Prostate gland (tissue), 2 donors: ENCODE measurements at regions not wholly inside any gene's neighbourhood (a gene's known extent, or its start where the extent isn't known, plus 50 kb on each side); places are given as distances from the start of the nearest gene placed in this dataset.
A peak's percentile ranks its signal among the peaks of the same experiment; 100 is the strongest.

Experiments
- DNase-seq: peaks from one replicate; pipeline ENCODE4 v3.0.0-alpha.2; 2019; ENCODE audit warnings: low spot score
- H3K27ac ChIP-seq, 2 donors: fragments of 200-600 bp; sonication (generic); 2 replicates each; pipeline ENCODE4 v1.5.1; 2017 to 2019
- H3K27me3 ChIP-seq: fragments of 200-600 bp; sonication (generic); replicated peaks from 2 replicates; pipeline ENCODE4 v1.5.1; 2019; ENCODE audit not compliant: insufficient read depth
- H3K36me3 ChIP-seq, 2 donors: fragments of 200-600 bp; sonication (generic); 1 replicate in 1 of 2; 2 replicates in 1 of 2; pipeline versions ENCODE4 v1.5.1 to v1.8.1; 2017 to 2019
- H3K4me1 ChIP-seq: fragments of 200-600 bp; sonication (generic); replicated peaks from 2 replicates; pipeline ENCODE4 v1.5.1; 2019
- H3K4me3 ChIP-seq, 2 donors: fragments of 200-600 bp; sonication (generic); 2 replicates each; pipeline ENCODE4 v1.5.1; 2017 to 2019
- H3K9me3 ChIP-seq: fragments of 200-600 bp; sonication (generic); 2 replicates; pipeline ENCODE4 v1.5.1; 2017
- POLR2A ChIP-seq: fragments of 450-650 bp; IDR thresholded peaks from one replicate; pipeline ENCODE4 v1.6.1; 2016; ENCODE audit warnings: antibody characterized with exemption, mild to moderate bottlenecking
- POLR2AphosphoS5 ChIP-seq: sonication (generic); formaldehyde crosslinking; IDR thresholded peaks from one replicate; pipeline ENCODE4 v1.6.1; 2017; ENCODE audit warnings: antibody characterized with exemption
- WGBS: methylation state at CpG from one replicate; pipeline ENCODE4 v1.1.5; 2018; 5-methylcytosine and 5-hydroxymethylcytosine counted together
- intact Hi-C: fragments of 100-400 bp; cut with DNase I; formaldehyde crosslinking; loops from one replicate; pipeline ENCODE4 v1.14.2; 2022
- TF ChIP-seq, protein P1 (sequence below), 4 experiments: fragments of 200-600 bp in 2 of 4; fragments of 450-650 bp in 2 of 4; sonication (generic) in 2 of 4; IDR thresholded peaks; 1 replicate in 3 of 4; 2 replicates in 1 of 4; pipeline ENCODE4 v1.5.1; 2016 to 2019; ENCODE audit warnings: antibody characterized with exemption in 4 of 4, mild to moderate bottlenecking in 2 of 4, moderate library complexity in 2 of 4

DNA sequence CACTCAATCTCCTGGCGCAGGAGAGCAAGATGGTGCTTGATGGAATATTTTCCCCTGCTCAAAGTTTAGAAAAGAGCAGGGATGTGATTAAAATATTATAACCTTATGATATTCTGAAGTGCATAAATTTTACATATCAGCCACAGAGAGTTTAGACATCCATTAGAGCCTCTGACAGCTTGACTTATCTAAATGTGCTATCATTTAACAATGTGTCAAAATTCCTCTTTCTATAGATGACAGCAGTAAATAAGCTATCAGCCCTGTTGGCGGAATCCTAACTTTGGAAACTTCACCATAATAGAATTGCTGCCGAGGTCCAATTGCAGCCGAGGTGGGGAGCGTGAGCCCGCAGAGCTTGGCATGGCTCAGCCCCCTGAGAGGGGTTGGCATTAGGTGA lies 117.7 kb upstream of the MYL2 start:
- H3K27ac ChIP-seq = peak overlapping the region in 1 of 2 donors; percentile 90
- no peaks in the 10 kb centered on the region for H3K27me3 ChIP-seq
- H3K4me3 ChIP-seq = no peak overlapping the region
- H3K36me3 ChIP-seq = no peaks in the 10 kb centered on the region
- DNase-seq = no peak
- WGBS = 83% methylated on average over 6 of the region's 6 CpGs
- H3K4me1 ChIP-seq = no peaks in the 10 kb centered on the region
- intact Hi-C loops = no loop called here
- no peaks in the 10 kb centered on the region for H3K9me3 ChIP-seq
- TF ChIP-seq POLR2AphosphoS5 = no peak
- TF ChIP-seq POLR2A = no peak
- TF ChIP-seq, protein P1, sequence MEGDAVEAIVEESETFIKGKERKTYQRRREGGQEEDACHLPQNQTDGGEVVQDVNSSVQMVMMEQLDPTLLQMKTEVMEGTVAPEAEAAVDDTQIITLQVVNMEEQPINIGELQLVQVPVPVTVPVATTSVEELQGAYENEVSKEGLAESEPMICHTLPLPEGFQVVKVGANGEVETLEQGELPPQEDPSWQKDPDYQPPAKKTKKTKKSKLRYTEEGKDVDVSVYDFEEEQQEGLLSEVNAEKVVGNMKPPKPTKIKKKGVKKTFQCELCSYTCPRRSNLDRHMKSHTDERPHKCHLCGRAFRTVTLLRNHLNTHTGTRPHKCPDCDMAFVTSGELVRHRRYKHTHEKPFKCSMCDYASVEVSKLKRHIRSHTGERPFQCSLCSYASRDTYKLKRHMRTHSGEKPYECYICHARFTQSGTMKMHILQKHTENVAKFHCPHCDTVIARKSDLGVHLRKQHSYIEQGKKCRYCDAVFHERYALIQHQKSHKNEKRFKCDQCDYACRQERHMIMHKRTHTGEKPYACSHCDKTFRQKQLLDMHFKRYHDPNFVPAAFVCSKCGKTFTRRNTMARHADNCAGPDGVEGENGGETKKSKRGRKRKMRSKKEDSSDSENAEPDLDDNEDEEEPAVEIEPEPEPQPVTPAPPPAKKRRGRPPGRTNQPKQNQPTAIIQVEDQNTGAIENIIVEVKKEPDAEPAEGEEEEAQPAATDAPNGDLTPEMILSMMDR (IDR thresholded peaks at IDR 0.05) = no peak

DNA sequence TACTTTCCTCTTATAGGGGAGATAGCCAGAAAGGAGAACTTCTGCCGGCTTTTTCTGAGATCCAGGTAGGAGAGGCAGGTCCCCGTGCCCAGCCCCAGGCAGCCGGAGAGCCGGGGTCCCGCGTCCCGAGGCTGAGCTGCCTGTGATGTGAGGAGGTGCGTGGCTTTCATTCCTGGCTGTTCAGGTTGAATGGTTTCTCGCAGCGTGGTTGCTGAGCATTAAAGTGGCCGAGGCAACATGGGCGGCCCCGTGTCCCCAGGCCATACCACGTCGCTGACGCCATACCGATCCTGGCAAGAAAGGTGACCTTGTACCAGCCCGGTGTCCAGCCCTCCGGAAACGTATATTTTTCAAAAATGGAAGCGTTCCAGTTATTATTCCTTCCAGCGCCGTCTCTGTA lies 116.7 kb upstream of the MYL2 start:
- 53% methylated on average over 23 of the region's 23 CpGs for WGBS
- TF ChIP-seq POLR2AphosphoS5 (no peak), POLR2A (no peak)
- TF ChIP-seq, protein P1 (IDR thresholded peaks at IDR 0.05) = no peak
- no peak for DNase-seq
- H3K9me3 ChIP-seq = no peaks in the 10 kb centered on the region
- H3K36me3 ChIP-seq = no peaks in the 10 kb centered on the region
- H3K27me3 ChIP-seq = no peaks in the 10 kb centered on the region
- intact Hi-C loops = no loop called here
- no peaks in the 10 kb centered on the region for H3K4me1 ChIP-seq
- H3K27ac ChIP-seq = peak overlapping the region; percentile 84 to 90
- H3K4me3 ChIP-seq = peak overlapping the region; percentile 54 to 61

DNA sequence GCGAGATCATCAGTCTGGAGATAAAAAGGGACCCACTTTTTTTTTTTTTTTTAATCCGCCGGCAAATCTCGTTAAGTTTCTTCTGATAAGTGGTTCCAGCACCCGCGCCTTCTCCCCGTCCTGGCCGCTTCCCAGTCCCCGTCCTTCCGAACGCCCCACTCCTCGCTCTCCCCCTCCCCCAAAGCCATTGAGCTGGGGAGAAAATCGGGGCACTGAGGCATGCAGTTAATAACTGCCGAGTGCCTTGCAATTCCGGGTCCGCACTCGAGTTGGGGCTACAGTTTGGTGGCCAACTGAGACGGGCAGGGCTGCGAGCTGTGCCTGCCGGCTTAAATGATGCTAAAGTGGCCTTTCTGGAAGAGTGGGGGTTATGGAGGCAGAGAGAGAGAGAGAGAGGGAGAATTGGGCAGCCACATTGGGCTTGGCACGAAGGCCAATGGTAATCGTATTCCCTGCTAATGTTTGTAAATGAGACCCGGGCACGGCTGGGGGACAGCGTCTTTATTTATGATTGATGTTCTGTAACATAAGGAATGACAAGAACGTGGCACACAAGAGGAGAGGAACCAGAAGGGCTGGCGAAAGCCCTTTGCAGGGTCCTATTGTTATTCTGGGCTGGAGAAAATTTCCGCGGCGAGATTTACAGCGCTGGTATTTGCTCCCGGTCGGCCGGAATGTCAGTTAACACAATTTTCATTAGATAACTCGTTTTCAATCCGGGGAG lies 115.4 kb upstream of the MYL2 start:
- no peaks in the 10 kb centered on the region for H3K36me3 ChIP-seq
- TF ChIP-seq, protein P1 (IDR thresholded peaks at IDR 0.05) = no peak
- TF ChIP-seq POLR2A = no peak
- no peak for TF ChIP-seq POLR2AphosphoS5
- peak overlapping the region; percentile 54 to 61 for H3K4me3 ChIP-seq
- peak; percentile 25 for DNase-seq
- H3K4me1 ChIP-seq = no peaks in the 10 kb centered on the region
- intact Hi-C loops = no loop called here
- H3K27ac ChIP-seq = peak overlapping the region; percentile 84 to 90
- no peaks in the 10 kb centered on the region for H3K9me3 ChIP-seq
- H3K27me3 ChIP-seq = no peaks in the 10 kb centered on the region
- WGBS = under 1% methylated on average over 36 of the region's 36 CpGs

DNA sequence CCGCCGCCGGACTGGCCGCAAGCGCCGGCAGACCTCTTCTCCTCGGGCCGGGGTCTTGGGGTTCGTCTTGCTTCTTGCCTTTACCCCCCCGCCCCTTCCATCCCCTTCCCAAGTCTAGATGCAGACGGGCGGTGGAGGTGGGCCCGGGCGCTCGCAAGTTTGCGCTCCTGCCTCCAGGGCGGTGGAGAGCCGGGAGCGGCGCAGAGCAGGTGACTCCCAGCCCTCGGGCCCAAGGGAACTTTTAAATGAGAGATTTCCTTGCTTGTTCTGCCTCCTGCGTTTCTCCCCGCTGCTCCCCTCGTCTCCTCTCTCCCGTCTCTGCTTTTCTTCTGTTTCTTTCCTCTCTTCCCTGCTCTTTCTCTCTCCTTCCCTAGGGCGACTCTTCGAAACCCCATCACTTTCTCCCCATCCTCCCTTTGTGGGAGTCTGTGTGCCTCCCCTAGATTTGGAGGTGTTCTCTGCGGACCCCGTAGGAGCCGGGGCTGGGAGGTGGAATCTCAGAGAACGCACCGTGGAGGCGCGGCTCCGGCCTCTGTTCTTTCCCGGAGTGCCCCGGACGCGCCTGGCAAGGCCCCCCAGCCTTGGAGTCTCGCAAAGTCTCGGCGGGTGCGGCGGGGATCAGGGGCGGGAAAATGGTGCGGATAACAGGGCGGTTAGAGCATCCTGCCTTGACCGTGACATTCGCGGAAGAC lies 114.7 kb upstream of the MYL2 start:
- no peaks in the 10 kb centered on the region for H3K36me3 ChIP-seq
- DNase-seq = no peak
- H3K27ac ChIP-seq = peak overlapping the region; percentile 84 to 90
- intact Hi-C loops = no loop called here
- H3K4me1 ChIP-seq = no peaks in the 10 kb centered on the region
- WGBS = 2% methylated on average over 50 of the region's 50 CpGs
- H3K4me3 ChIP-seq = peak overlapping the region; percentile 54 to 61
- no peaks in the 10 kb centered on the region for H3K9me3 ChIP-seq
- TF ChIP-seq POLR2AphosphoS5 (no peak), POLR2A (no peak)
- TF ChIP-seq, protein P1 (IDR thresholded peaks at IDR 0.05) = no peak
- H3K27me3 ChIP-seq = no peaks in the 10 kb centered on the region
